KG1 (cell line): ENCODE measurements at regions not wholly inside any gene's neighbourhood (a gene's known extent, or its start where the extent isn't known, plus 50 kb on each side); places are given as distances from the start of the nearest gene placed in this dataset.

ENCODE experiments used
- DNase-seq: peaks from one replicate; lab custom pipeline; 2025; lab: John Stamatoyannopoulos, UW

DNA sequence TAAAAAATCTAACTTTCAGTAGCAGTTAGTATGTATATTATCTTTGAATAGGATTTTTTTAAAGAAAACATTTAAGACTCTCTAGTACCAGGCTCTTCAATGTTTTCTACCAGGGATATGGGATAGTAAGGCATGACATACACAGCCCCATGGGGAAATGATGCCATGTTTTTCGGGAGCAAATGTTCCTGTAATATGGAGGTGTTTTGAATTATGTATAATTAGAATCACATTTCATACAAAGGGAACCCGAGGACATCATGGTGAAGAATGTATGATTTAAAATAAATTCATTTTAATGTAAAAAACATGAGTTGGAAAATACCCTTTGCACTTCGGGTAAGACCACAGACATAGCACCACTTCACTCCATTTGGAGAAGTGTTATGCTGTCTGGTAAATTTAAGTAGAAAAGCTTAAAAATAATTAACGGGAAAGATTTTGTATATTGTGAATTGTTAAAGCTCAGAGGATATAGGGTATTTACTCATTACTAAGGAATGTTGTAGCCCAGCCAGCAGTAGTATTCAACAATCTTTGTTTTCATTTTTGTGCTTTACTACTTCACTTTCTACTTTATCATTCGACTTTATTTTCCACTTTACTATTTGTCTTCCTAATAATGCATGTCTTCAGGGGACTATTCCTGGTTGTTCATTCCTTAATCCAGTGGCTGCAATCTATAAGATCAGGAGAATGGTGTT lies 2050.7 kb downstream of the ARAP2 start:
- DNase-seq, result no peak

GRCh38 chr4:34194585-34194984 lies 2049.7 kb downstream of the ARAP2 start:
- no peak for DNase-seq

- no peak for DNase-seq
These were observed 2047.9 kb downstream of the ARAP2 start for GRCh38 chr4:34196375-34196774.

DNA sequence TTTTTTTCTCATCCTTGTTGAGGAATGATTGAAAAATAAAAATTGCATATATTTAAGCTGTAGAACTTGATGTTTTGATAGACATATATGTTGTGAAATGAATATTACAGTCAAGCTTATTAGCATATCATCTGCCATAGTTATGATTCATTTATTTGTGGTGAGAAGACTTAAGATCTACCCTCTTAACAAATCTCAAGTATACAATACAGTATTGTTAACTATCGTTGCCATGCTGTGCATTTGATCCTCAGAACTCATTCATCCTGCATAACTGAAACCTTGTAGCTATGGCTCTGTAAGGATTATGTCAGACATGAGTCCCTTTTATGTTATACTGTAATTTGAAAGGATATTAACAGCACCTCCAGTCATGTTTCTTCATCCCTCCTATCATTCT lies 2045.3 kb downstream of the ARAP2 start:
- no peak for DNase-seq

DNA sequence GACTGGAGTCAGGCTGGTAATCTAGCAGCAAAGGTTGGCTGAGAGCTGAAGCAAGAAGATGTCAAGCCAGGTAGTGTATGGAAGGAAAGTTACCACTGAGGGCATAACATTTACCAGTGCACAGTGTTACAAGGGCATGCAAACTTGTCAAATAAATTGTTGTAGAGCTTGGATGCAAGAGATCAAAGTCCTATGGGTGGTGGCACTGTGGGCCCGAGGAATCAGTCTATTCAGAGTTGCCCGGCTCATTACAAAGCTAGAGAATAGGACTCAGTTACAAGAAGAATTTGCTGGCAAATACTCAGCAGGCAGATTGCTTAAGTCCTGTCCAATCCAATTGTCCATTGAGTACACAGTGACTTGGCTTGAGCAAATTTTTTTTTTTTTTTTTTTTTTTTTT lies 2043.8 kb downstream of the ARAP2 start:
- DNase-seq, result no peak

DNA sequence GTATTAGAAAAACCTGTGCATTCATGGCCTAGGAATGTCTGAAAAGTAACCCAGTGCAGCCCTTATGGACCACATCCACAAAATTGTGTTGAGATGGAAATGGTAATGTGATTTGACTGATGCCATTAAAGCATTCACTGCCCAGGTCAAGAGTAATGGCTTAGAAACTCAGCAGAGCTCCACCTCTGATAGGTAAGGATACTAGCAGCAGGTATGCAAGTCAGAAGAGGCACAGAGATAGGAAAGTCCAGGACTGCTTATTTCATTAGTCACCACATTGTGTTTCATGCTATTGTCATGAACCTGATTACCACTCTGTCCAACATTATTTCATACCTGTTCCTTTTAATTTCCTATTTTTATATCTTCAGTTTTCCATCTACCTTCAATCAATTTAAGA lies 2042.2 kb downstream of the ARAP2 start:
- no peak for DNase-seq

GRCh38 chr4:34220601-34221000 lies 2023.7 kb downstream of the ARAP2 start:
- DNase-seq, result no peak

GRCh38 chr4:34221986-34222385 lies 2022.3 kb downstream of the ARAP2 start:
- no peak for DNase-seq

GRCh38 chr4:34236118-34236517 lies 2008.2 kb downstream of the ARAP2 start:
- DNase-seq, result no peak

- no peak for DNase-seq
These were observed 1999.0 kb downstream of the ARAP2 start for GRCh38 chr4:34245276-34245675.

- no peak for DNase-seq
These were observed 1993.8 kb downstream of the ARAP2 start for GRCh38 chr4:34250562-34250961.

GRCh38 chr4:34253239-34253638 lies 1991.1 kb downstream of the ARAP2 start:
- no peak for DNase-seq

GRCh38 chr4:34258176-34258575 lies 1986.1 kb downstream of the ARAP2 start:
- no peak for DNase-seq

GRCh38 chr4:34261799-34262314 lies 1982.5 kb downstream of the ARAP2 start:
- no peak for DNase-seq

- no peak for DNase-seq
These were observed 1974.7 kb downstream of the ARAP2 start for GRCh38 chr4:34269613-34270012.

- DNase-seq, result no peak
These were observed 1972.6 kb downstream of the ARAP2 start for GRCh38 chr4:34271479-34272355.

DNA sequence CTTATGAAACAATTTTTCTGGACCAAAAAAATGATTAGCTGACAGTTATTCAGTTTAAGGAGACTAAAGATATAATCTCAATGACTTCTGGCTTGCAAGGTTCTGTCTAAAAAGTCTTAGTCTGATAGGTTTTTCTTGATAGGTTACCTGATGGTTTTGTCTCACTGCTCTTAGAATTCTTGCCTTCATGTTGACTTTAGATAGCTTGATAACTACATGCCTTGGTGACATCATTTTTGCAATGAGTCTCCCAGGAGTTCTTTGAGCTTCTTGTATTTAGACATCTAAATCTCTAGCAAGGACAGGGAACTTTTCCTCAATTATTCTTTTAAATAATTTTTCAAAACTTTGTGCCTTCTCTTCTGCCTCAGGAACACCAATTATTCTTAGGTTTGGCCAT lies 1965.3 kb downstream of the ARAP2 start:
- DNase-seq, result no peak

DNA sequence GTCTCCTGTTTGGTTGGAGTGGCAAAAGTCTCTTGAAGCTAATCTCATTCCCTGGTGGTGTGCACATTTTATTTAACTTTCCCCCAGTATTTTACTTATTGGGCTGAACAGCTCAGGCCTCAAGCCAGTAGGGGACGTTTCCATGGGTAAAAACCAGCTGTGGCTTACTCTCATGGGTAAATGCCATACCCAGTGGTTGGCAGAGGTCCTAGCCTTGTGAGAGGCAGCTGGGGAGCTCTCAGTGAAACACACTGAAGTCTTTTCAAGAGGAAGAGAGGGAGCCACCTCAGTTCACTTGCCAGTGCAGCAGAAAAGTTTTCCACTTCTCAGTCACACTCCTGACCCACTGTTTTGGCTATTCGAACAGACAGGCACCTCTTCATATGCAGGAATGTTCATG lies 1964.2 kb downstream of the ARAP2 start:
- DNase-seq, result no peak

DNA sequence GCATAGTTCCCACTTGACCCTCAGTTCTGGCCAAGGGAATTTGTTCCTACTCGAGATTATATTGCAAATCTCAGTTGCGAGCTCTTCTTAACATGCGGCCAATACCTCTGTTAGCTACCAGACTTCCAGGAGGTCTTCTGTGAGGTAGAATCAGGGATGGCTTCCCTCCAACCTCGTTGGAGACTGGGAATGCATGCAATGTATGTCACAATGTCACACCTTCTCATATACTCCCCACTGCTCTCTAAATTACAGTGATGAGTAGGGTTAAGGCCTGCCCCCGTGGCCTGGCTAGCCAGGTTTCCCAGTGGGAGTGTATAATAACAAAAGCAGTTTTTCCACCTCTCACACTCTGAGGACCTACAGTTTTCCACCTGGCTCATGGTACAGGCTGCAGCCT lies 1962.5 kb downstream of the ARAP2 start:
- no peak for DNase-seq

GRCh38 chr4:34289489-34289888 lies 1954.8 kb downstream of the ARAP2 start:
- DNase-seq, result no peak

GRCh38 chr4:34289962-34290361 lies 1954.4 kb downstream of the ARAP2 start:
- DNase-seq, result no peak

DNA sequence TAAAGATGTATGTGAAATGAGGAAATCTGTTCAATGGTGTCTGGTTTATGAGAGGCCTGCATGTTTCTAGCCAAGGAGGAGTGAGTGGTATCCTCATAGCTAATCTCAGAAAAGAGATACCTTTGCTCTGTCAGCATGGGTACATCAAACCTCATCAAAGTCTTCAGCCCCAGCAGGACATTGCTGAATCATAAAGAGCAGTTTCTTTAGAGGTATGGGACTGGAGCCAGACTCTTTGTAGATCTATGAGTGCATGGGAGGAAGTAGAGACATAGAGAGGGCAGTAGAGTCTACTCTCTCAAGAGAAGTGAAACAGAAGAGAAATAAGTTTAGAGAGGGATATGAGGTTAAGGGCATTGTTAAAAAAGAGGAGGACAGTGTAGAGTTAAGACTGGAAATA lies 1950.9 kb downstream of the ARAP2 start:
- no peak for DNase-seq

- no peak for DNase-seq
These were observed 1934.9 kb downstream of the ARAP2 start for GRCh38 chr4:34309383-34309906.
